GM23338 (cell line): ENCODE measurements at regions not wholly inside any gene's neighbourhood (a gene's known extent, or its start where the extent isn't known, plus 50 kb on each side); places are given as distances from the start of the nearest gene placed in this dataset.
A peak's percentile ranks its signal among the peaks of the same experiment; 100 is the strongest.

Source experiments
- ATAC-seq: fragments of 200-7000 bp; cut with Tn5 transposase; 3 replicates; pipeline ENCODE4 v1.9.1; 2020
- DNase-seq: peaks from one replicate; pipeline ENCODE4 v3.0.0-alpha.2; 2015; ENCODE audit warnings: low spot score
- H2AFZ ChIP-seq: fragments of 200-600 bp; sonication (generic); 2 replicates; pipeline ENCODE4 v1.8.0; 2016; ENCODE audit warnings: antibody characterized with exemption, mild to moderate bottlenecking, moderate library complexity
- H3F3A ChIP-seq: fragments of 200-600 bp; sonication (generic); replicated peaks from 2 replicates; pipeline ENCODE4 v1.8.0; 2017; ENCODE audit warnings: antibody characterized with exemption, mixed run types, low read depth
- H3K27ac ChIP-seq: fragments of 200-600 bp; sonication (generic); 2 replicates; pipeline ENCODE4 v1.6.1; 2016; ENCODE audit warnings: low read depth
- H3K27me3 ChIP-seq: fragments of 200-600 bp; sonication (generic); 2 replicates; pipeline ENCODE4 v1.8.0; 2016; ENCODE audit warnings: mild to moderate bottlenecking, mixed run types, moderate library complexity; ENCODE audit not compliant: insufficient read depth
- H3K36me3 ChIP-seq: fragments of 200-600 bp; sonication (generic); 2 replicates; pipeline ENCODE4 v1.8.0; 2016; ENCODE audit warnings: mild to moderate bottlenecking; ENCODE audit not compliant: insufficient read depth
- H3K4me1 ChIP-seq: fragments of 200-600 bp; sonication (generic); 2 replicates; pipeline ENCODE4 v1.8.0; 2016; ENCODE audit warnings: mild to moderate bottlenecking, moderate library complexity; ENCODE audit not compliant: insufficient read depth
- H3K4me2 ChIP-seq: fragments of 200-600 bp; sonication (generic); 2 replicates; pipeline ENCODE4 v1.7.1; 2017; ENCODE audit warnings: mixed run types
- H3K4me3 ChIP-seq: fragments of 200-600 bp; sonication (generic); 2 replicates; pipeline ENCODE4 v1.6.1; 2016; ENCODE audit warnings: mixed run types
- H3K79me2 ChIP-seq: fragments of 200-600 bp; sonication (generic); replicated peaks from 2 replicates; pipeline ENCODE4 v1.8.0; 2017; ENCODE audit warnings: mild to moderate bottlenecking; ENCODE audit not compliant: insufficient read depth
- H3K9me2 ChIP-seq: fragments of 200-600 bp; sonication (generic); 2 replicates; pipeline ENCODE4 v1.8.0; 2017; ENCODE audit not compliant: insufficient read depth
- H4K20me1 ChIP-seq: fragments of 200-600 bp; sonication (generic); replicated peaks from 2 replicates; pipeline ENCODE4 v1.8.0; 2017; ENCODE audit warnings: mild to moderate bottlenecking; ENCODE audit not compliant: insufficient read depth
- H3K27ac Mint-ChIP-seq: 2 replicates; pipeline ENCODE4 v1.8.0; 2020; ENCODE audit warnings: inconsistent platforms, mild to moderate bottlenecking, moderate library complexity, mixed read lengths
- H3K27me3 Mint-ChIP-seq: 3 replicates; pipeline ENCODE4 v1.8.0; 2022; ENCODE audit warnings: low read depth, mild to moderate bottlenecking, moderate library complexity, mixed read lengths, inconsistent platforms; ENCODE audit not compliant: insufficient read depth, poor library complexity
- H3K36me3 Mint-ChIP-seq: 3 replicates; pipeline ENCODE4 v1.8.0; 2021; ENCODE audit warnings: low read depth, mild to moderate bottlenecking, inconsistent platforms, moderate library complexity, mixed read lengths
- H3K4me1 Mint-ChIP-seq: 3 replicates; pipeline ENCODE4 v1.8.0; 2020; ENCODE audit warnings: mild to moderate bottlenecking, inconsistent platforms, mixed read lengths
- H3K4me3 Mint-ChIP-seq: 3 replicates; pipeline ENCODE4 v1.8.0; 2021; ENCODE audit warnings: moderate library complexity, mild to moderate bottlenecking, inconsistent platforms, mixed read lengths
- H3K9me3 Mint-ChIP-seq: 3 replicates; pipeline ENCODE4 v1.8.0; 2020; ENCODE audit warnings: moderate library complexity, mild to moderate bottlenecking, inconsistent platforms, mixed read lengths
- CREB1 ChIP-seq: fragments of 250-450 bp; sonication (Bioruptor Pico); IDR thresholded peaks from 2 replicates; pipeline ENCODE4 v1.5.0; 2020; ENCODE audit warnings: low read depth, mild to moderate bottlenecking, moderate library complexity
- CTCF ChIP-seq, 2 experiments: fragments of 200-600 bp in 1 of 2; sonication (generic) in 1 of 2; conservative IDR thresholded peaks; 2 replicates each; pipeline versions ENCODE4 v1.5.1 to v1.6.1; 2016 to 2017; ENCODE audit warnings: antibody characterized with exemption in 2 of 2, low read depth in 2 of 2, mild to moderate bottlenecking in 2 of 2, moderate library complexity in 1 of 2
- ETS1 ChIP-seq: IDR thresholded peaks from 2 replicates; pipeline ENCODE4 v1.6.1; 2016; ENCODE audit warnings: antibody characterized with exemption
- EZH2 ChIP-seq: fragments of 200-600 bp; sonication (generic); IDR thresholded peaks from one replicate; pipeline ENCODE4 v1.8.0; 2017; ENCODE audit warnings: antibody characterized with exemption, mild to moderate bottlenecking, low read depth; ENCODE audit not compliant: unreplicated experiment
- EZH2phosphoT487 ChIP-seq: fragments of 200-600 bp; sonication (generic); IDR thresholded peaks from one replicate; pipeline ENCODE4 v1.8.1; 2018; ENCODE audit warnings: antibody characterized with exemption; ENCODE audit not compliant: unreplicated experiment
- JUNB ChIP-seq: IDR thresholded peaks from one replicate; pipeline ENCODE4 v1.6.1; 2016; ENCODE audit warnings: antibody characterized with exemption; ENCODE audit not compliant: unreplicated experiment
- NANOG ChIP-seq: IDR thresholded peaks from 2 replicates; pipeline ENCODE4 v1.6.1; 2016; ENCODE audit warnings: antibody characterized with exemption, borderline replicate concordance
- POLR2AphosphoS5 ChIP-seq: IDR thresholded peaks from 2 replicates; pipeline ENCODE4 v1.6.1; 2016; ENCODE audit warnings: antibody characterized with exemption, low read depth
- REST ChIP-seq: IDR thresholded peaks from one replicate; pipeline ENCODE4 v1.6.1; 2018; ENCODE audit warnings: antibody characterized with exemption; ENCODE audit not compliant: unreplicated experiment
- STAT1 ChIP-seq: IDR thresholded peaks from one replicate; pipeline ENCODE4 v1.6.1; 2016; ENCODE audit warnings: antibody characterized with exemption; ENCODE audit not compliant: unreplicated experiment
- ZNF114 ChIP-seq: fragments of 250-450 bp; sonication (Bioruptor Pico); IDR thresholded peaks from 2 replicates; pipeline ENCODE4 v1.5.0; 2020; ENCODE audit warnings: mild to moderate bottlenecking, moderate library complexity
- ZNF331 ChIP-seq: fragments of 250-450 bp; sonication (Bioruptor Pico); IDR thresholded peaks from 2 replicates; pipeline ENCODE4 v1.5.0; 2020; ENCODE audit warnings: low read depth, mild to moderate bottlenecking, moderate library complexity
- ZNF462 ChIP-seq: fragments of 250-450 bp; sonication (Bioruptor Pico); IDR thresholded peaks from 2 replicates; pipeline ENCODE4 v1.5.0; 2020; ENCODE audit warnings: mild to moderate bottlenecking, moderate library complexity

- H3K36me3 ChIP-seq = no peaks in the 10 kb centered on the region
- H3K27ac Mint-ChIP-seq = peak overlapping the region; percentile 98
- peak overlapping the region; percentile 67 for H3K4me3 Mint-ChIP-seq
- peak overlapping the region; percentile 6 for H3K4me2 ChIP-seq
- no peaks in the 10 kb centered on the region for H3K79me2 ChIP-seq
- TF ChIP-seq POLR2AphosphoS5 (peak; percentile 69), JUNB (no peak), EZH2phosphoT487 (no peak), CREB1 (CRISPR knock-in tag) (no peak), CTCF (conservative IDR thresholded peaks at IDR 0.05; ENCODE audit: low read depth in 2 of 2) (no peak), REST (no peak), NANOG (peak; percentile 98), EZH2 (no peak), ETS1 (peak; percentile 56; the same call in 1 of the 2 replicates), STAT1 (no peak), ZNF331 (CRISPR knock-in tag) (no peak), ZNF114 (CRISPR knock-in tag) (peak; percentile 75; the same call in 1 of the 2 replicates), ZNF462 (CRISPR knock-in tag) (peak; percentile 1)
- peaks cover 31% of the 10 kb centered on the region for H3K4me1 ChIP-seq
- DNase-seq (peak; percentile 87), ATAC-seq (peak; percentile 87)
- H3K4me3 ChIP-seq = peak overlapping the region; percentile 44
- no peaks in the 10 kb centered on the region for H3K9me2 ChIP-seq
- peaks cover 64% of the 10 kb centered on the region for H3K4me1 Mint-ChIP-seq
- no peaks in the 10 kb centered on the region for H3K27me3 ChIP-seq
- H3F3A ChIP-seq = no peaks in the 10 kb centered on the region
- H3K27me3 Mint-ChIP-seq = peaks cover 5% of the 10 kb centered on the region
- no peaks in the 10 kb centered on the region for H3K36me3 Mint-ChIP-seq
- no peak overlapping the region for H2AFZ ChIP-seq
- no peaks in the 10 kb centered on the region; the same call in 1 of the 3 replicates for H3K9me3 Mint-ChIP-seq
- peak overlapping the region; percentile 70 for H3K27ac ChIP-seq
- H4K20me1 ChIP-seq = no peaks in the 10 kb centered on the region
These were observed 2217.4 kb upstream of the WWC1 start for GRCh38 chr5:166073901-166074581.
